Glomerular endothelial cell (primary cell): ENCODE measurements at regions not wholly inside any gene's neighbourhood (a gene's known extent, or its start where the extent isn't known, plus 50 kb on each side); places are given as distances from the start of the nearest gene placed in this dataset.

Experiments used
- DNase-seq: peaks from one replicate; pipeline ENCODE4 v3.0.0-alpha.2; 2011; ENCODE audit warnings: low read depth, low spot score; ENCODE audit errors: extremely low read depth

DNA sequence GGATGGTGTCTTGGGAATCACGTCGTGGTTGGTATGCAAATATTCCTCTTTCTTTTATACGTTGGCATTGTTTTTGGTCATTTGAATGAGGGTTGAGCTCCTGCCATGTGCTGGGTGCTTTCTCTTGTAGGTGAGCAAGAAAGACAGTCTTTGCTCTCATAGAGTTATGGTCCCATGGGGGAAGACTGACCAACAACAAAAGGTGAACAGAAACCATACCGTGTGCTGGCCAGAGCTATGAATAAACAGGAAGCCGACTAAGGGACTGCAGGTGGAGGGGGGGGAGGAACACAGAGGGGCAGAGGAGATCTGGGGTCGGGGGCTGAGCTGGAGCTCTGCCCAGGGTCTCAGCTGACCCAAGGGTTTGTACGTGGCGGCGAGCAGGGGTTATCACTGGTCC is 245.3 kb downstream of the CTTN start:
- no peak for DNase-seq

GRCh38 chr11:70644343-70645060 is 246.2 kb downstream of the CTTN start:
- DNase-seq = no peak

- DNase-seq = no peak
Measured at GRCh38 chr11:70645537-70645936, 247.2 kb downstream of the CTTN start.

GRCh38 chr11:70646272-70647049 is 248.1 kb downstream of the CTTN start:
- DNase-seq = no peak

- no peak for DNase-seq
Measured at GRCh38 chr11:70647188-70648166, 249.1 kb downstream of the CTTN start.

GRCh38 chr11:70650075-70650909 is 252.0 kb downstream of the CTTN start:
- DNase-seq = peak; percentile 10

DNA sequence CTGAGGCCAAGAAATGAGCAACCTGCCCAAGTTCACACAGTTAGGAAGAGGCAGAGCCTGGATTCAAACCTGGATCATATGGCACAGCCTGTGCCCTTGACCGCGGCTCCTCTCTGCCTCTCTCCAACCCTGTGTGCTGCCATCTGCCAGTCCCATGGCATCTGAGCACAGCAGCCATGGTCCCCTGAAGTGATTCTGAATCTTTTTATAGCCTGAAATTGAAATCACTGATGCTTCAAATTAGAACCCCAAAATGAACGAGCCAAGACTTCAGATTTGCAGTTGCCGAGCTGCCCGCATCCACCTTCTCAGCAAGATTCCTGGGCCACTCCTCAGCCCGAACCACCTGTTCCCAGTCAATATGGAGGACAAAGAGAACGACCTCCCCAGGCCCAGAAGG is 252.7 kb downstream of the CTTN start:
- DNase-seq = no peak

GRCh38 chr11:70654016-70654415 is 255.7 kb downstream of the CTTN start:
- DNase-seq = no peak

- DNase-seq = no peak
Measured at GRCh38 chr11:70655816-70656215, 257.5 kb downstream of the CTTN start.

GRCh38 chr11:70656252-70656651 is 257.9 kb downstream of the CTTN start:
- no peak for DNase-seq

DNA sequence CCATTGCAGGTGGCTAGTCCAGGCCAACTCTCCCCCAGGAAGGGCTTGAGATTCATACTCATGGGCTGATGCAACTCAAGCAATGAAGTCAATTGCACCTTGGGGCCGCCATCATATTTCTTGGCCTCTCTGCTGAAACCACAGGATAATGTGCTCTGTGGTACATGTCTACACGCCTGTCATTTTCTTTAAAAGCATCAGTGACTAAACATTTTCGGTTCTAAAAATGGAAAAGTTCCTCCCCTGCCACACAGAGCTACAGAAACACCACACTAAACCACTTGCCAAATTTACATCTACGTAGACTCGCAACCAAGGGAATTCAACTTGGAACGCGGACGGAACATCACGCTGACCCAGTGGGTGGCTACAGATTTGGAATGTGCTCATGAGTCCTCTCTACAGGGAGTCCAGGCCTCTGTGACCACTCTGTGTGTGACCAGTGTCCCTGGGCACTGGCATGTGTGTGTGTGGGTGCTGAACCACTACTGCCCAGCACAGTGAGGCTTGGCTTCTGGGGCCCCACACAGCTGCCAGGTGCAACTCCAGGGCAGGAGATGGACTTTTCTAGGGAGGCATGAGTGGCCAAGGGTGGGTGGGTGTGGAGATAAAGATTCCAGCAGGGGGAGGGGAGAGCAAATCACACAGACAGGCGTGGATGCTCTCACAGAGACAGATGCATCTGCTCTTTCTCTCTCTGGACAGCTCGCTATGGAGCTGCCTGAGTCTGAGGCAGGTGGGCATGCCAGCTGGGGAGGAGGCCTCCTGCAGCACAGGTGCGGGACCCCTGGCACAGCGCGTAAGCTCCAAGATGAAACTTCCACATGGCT is 261.9 kb downstream of the CTTN start:
- DNase-seq = no peak

DNA sequence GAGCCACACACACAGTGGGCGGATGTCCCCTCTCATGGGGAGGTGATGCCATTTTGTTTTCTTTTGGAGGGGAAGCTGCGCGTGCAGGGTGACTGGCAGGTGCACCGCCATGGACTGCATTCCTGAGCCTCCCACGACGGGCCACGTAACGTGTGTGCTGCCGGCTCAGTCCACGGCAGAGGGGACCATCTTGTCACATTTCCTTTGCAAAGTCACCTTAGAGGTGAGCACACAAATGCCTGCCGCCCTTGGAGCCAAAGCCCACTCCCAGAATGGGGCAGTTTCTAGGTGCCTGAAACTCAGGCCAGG is 262.5 kb downstream of the CTTN start:
- DNase-seq = no peak

- DNase-seq = no peak
Measured at GRCh38 chr11:70661761-70662501, 263.6 kb downstream of the CTTN start.

GRCh38 chr11:70662691-70663098 is 264.4 kb downstream of the CTTN start:
- DNase-seq = no peak

GRCh38 chr11:70663815-70664214 is 265.5 kb downstream of the CTTN start:
- no peak for DNase-seq

DNA sequence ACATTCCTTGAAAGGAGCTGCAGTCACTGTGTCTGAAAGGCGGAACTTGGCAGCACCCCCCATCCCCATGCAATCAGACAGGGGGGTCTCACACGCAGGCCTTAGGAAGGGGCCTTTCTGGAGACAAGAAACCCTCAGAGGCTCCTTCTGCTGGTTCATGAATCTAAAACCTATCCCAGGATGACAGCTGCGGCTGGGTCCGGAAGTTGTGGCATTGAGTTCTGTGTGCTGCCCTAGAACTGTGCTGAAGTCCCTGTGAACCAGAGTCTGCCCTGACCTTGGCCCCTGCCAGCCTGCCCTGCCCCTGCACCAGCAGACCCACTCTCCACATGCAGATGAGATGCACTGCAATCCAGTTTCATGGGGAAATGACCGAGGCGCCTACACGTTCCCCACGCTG is 268.0 kb downstream of the CTTN start:
- DNase-seq = no peak

GRCh38 chr11:70667767-70668166 is 269.4 kb downstream of the CTTN start:
- DNase-seq = no peak

DNA sequence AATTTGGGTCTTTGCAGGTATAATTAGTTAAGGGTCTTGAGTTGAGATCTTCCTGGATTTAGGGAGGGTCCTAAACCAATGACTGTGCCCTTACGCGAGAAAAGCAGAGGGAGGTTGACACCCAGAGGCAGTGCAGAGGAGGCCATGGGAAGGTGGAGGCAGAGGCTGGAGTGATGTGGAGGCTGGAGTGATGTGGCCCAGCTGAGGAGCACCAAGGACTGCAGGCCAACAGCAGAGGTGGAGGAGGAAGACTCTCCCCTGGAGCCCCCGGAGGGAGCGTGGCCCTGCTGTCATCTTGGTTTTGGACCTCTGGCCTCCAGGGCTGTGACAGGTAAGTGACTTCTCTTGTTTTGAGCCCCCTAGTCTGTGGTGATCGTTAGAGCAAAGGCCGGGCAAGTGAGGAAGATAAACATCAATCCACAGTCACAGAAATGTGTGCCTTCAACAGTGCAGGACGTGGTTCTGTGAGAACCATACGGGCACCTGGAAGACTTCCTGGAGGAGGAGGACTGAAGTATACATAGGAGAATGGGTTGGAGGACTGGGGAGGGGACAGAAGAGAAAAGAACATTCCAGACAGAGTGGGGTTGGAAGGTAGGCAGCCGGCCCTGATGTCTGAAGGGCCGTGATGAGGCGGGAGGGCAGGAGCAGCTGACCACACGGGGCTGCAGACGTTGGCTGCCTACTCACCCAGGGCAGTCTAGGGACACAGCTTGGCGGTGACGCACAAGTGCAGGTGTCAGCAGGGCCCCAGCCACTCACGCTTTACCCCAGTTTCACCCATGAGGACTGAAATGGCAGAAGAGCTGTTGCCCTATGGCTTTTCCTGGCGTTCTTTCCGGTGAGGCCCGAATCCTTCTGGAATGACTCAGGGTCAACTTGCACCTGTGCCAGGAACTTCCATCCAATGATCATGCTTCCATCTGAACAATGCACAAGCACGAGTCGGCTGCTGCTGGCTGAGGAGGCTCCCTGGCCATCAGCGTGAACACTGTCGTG is 270.2 kb downstream of the CTTN start:
- no peak for DNase-seq
